Fibroblast of pulmonary artery (primary cell): ENCODE measurements at regions not wholly inside any gene's neighbourhood (a gene's known extent, or its start where the extent isn't known, plus 50 kb on each side); places are given as distances from the start of the nearest gene placed in this dataset.

Source experiments
- DNase-seq: peaks from one replicate; pipeline ENCODE4 v3.0.0-alpha.2; 2010; ENCODE audit warnings: low read depth
- H3K4me3 ChIP-seq: replicated peaks from 2 replicates; pipeline ENCODE4 v1.5.1; 2011; ENCODE audit warnings: low read depth, mild to moderate bottlenecking, control low read depth, low read length, moderate library complexity
- TF ChIP-seq, protein P1 (sequence below): IDR thresholded peaks from 2 replicates; pipeline ENCODE4 v1.5.1; 2011; ENCODE audit warnings: mild to moderate bottlenecking, control low read depth, low read length, inconsistent platforms; ENCODE audit errors: missing control alignments

DNA sequence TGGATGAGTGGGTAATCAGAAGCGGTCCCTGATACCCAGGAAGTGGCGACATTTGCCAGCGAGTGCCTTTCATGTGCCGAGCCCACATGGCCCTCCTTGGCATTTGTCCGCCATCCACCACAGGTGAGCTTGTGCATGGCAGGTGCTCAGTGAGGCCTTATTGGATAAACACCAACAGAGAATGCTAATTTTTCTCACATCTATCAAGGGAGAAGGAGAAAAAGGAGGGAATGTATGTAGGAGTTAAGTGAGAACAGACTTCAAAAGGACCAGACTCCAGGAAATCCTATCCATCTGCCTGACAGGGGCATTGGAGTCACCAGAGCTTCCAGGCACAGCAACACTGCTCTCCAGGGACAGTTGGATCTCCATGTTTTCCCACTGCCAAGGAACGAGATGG, 143.5 kb upstream of the ZMIZ1 start:
- TF ChIP-seq, protein P1, sequence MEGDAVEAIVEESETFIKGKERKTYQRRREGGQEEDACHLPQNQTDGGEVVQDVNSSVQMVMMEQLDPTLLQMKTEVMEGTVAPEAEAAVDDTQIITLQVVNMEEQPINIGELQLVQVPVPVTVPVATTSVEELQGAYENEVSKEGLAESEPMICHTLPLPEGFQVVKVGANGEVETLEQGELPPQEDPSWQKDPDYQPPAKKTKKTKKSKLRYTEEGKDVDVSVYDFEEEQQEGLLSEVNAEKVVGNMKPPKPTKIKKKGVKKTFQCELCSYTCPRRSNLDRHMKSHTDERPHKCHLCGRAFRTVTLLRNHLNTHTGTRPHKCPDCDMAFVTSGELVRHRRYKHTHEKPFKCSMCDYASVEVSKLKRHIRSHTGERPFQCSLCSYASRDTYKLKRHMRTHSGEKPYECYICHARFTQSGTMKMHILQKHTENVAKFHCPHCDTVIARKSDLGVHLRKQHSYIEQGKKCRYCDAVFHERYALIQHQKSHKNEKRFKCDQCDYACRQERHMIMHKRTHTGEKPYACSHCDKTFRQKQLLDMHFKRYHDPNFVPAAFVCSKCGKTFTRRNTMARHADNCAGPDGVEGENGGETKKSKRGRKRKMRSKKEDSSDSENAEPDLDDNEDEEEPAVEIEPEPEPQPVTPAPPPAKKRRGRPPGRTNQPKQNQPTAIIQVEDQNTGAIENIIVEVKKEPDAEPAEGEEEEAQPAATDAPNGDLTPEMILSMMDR: no peak
- H3K4me3 ChIP-seq: no peak overlapping the region
- DNase-seq: no peak

DNA sequence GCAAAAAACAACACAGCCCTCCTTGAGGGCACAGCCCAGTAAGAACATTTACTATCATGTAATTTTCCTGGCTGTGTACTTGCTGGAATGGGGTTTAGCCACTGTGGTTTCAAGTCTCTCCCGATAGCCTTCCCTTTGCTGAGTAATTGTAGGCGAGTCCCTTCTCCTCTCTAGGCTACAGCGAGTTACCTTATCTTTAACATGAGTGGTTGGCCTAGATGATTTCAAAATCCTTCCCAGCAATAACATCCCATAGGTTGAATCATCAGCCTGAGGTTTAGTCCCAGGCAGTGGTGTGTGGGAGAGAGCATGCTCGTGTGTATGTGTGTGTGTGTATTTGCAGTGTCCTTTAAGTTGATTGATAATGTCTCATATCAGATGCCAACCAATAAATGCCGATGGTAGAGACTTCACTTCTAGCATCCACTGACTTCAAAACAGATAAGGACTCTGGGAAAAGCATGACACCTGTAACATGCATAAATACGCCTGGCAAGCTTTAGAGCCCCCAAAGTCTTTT, 142.9 kb upstream of the ZMIZ1 start:
- DNase-seq: peak; percentile 97
- H3K4me3 ChIP-seq: no peak overlapping the region
- TF ChIP-seq, protein P1: no peak

DNA sequence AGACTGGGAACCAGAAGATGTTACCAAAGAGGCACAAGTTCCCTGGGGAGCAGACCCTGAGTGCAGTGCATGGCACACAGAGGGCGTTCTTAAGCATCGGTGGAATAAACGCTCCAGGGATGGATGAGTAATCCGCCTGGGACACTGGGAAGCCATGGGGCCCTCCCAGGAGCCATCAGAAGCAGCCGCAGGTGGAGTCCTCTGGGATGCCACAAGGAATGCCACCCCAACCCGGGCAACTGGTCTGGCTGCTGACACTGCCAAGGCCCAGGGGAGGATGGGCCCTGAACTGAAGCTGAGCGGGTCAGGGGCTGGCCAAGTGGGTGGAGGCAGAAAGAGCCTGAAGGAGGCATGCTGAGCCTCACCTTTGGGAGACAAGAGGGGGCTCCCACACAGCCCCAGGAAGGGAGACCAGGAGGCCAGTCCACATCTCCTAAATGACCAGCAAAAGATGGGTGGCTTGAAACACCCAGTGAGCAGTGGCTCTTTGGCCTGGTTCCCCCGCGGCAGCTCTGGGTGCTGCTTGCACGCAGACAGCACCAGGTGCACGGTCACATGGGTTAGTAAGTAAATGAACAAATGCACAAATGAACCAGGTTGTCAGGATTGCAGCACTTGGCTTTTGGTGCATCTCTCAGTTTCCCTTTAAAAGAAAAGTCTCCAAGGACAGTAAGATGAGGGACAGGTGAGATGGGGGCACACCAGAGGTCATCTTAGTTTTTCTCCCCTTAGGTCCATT, 141.3 kb upstream of the ZMIZ1 start:
- no peak for DNase-seq
- TF ChIP-seq, protein P1: no peak
- H3K4me3 ChIP-seq: no peak overlapping the region

DNA sequence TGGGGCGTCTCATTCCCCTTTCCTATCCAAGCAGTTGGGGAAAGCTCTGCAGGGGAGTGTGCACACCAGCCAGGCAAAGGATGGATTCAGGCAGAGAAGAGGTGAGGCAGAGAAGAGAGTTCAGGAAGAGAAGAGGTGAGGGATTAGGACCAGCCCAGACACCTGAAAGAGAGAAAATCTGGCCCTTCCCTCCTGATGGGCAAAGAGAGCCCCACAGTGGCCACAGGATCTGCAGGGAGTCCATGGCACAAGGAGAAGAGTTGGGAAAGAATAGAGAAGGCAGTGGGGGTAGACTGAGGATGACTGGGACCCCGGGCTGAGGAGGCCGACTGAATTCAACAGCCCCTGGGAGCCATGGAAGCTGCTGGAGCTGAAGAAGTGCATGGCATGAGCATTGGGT, 140.4 kb upstream of the ZMIZ1 start:
- DNase-seq: no peak
- no peak overlapping the region for H3K4me3 ChIP-seq
- TF ChIP-seq, protein P1: no peak

DNA sequence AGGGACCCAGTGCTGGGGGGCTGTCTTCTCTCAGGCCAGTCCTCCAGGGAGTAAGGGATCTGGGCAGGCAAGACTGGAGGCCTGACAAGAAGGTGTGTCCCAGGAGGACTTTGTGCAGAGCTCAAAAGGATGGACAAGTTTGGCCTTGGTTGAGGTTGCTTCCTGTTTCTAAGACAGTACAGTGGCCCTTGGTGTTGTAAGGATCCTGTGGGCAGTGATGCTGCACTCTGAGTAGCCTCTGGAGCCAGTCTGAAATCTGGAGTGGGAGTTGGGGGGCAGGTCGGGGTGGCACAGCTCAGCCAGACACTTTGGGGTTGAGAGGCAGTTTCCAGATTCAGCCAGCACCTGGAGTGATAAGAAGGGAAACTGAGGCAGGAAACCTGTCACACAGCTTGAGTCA, 139.2 kb upstream of the ZMIZ1 start:
- TF ChIP-seq, protein P1: no peak

DNA sequence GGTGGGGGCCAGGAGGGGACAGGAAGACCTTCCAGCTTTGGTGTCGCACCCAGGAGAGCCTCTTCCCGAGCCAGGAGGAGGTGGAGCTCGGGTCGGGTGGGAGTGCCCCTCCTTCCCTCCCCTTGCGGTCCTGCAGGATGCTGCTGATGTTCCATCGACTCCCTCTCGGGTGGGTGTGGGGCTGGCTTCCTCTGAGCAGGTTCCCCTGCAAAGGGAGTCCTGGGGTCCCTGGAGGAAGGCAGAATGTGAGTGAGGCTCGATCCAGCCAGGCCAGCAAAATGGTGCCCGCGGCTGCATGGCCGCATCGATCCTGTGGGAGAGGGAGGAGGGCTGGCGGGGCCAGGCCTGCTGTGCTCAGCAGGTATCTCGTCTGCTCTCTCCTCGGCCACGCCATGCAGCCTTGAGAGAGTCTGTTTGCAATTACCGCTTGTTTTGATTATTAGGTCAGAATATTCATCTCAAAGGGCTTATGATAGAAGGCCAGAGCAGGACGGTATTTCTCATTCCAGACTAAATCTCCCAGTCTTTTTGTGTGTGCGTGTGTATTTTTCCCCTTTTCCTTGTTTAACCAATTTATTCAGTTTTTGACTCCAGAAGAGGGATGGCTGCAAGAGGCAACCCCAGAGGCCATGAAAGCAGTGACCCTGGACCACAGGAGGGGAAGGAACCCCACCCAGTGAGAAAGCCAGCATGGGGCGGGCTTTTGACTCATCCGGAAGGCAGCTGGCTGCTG, 137.3 kb upstream of the ZMIZ1 start:
- no peak for DNase-seq
- H3K4me3 ChIP-seq: no peak overlapping the region
- TF ChIP-seq, protein P1: no peak

More for the DNA sequence above, 139.2 kb upstream of the ZMIZ1 start:
- DNase-seq: no peak
- no peak overlapping the region for H3K4me3 ChIP-seq
